Inflammatory macrophage treated with lipopolysaccharide for 4 hours (primary cell): ENCODE measurements at regions not wholly inside any gene's neighbourhood (a gene's known extent, or its start where the extent isn't known, plus 50 kb on each side); places are given as distances from the start of the nearest gene placed in this dataset.
"Not testable (repeated sequence)": the region's sequence is repeated elsewhere in the genome, so short reads cannot be mapped to it uniquely, and the experiment has no call there.

Experiments
- DNase-seq: peaks from one replicate; pipeline ENCODE4 v3.0.0-alpha.2; 2020

GRCh38 chr18:28729321-28729720, 552.4 kb upstream of the CDH2 start:
- no peak for DNase-seq

GRCh38 chr18:28728891-28729290, 552.0 kb upstream of the CDH2 start:
- no peak for DNase-seq

GRCh38 chr18:28727189-28727588, 550.3 kb upstream of the CDH2 start:
- DNase-seq, result not testable (repeated sequence)

- no peak for DNase-seq
Observed at GRCh38 chr18:28725876-28726275, 548.9 kb upstream of the CDH2 start.

- no peak for DNase-seq
Observed at GRCh38 chr18:28723506-28723905, 546.6 kb upstream of the CDH2 start.

- no peak for DNase-seq
Observed at GRCh38 chr18:28718696-28719095, 541.8 kb upstream of the CDH2 start.

GRCh38 chr18:28716338-28716737, 539.4 kb upstream of the CDH2 start:
- no peak for DNase-seq

- DNase-seq, result no peak
Observed at GRCh38 chr18:28715206-28715605, 538.3 kb upstream of the CDH2 start.

- DNase-seq, result no peak
Observed at GRCh38 chr18:28714498-28714897, 537.6 kb upstream of the CDH2 start.

- no peak for DNase-seq
Observed at GRCh38 chr18:28712796-28713425, 536.0 kb upstream of the CDH2 start.

GRCh38 chr18:28712172-28712571, 535.2 kb upstream of the CDH2 start:
- DNase-seq, result no peak

GRCh38 chr18:28711096-28711495, 534.2 kb upstream of the CDH2 start:
- no peak for DNase-seq

GRCh38 chr18:28707006-28707405, 530.1 kb upstream of the CDH2 start:
- no peak for DNase-seq

GRCh38 chr18:28706397-28706796, 529.5 kb upstream of the CDH2 start:
- DNase-seq, result no peak

GRCh38 chr18:28705482-28705881, 528.6 kb upstream of the CDH2 start:
- no peak for DNase-seq

- DNase-seq, result no peak
Observed at GRCh38 chr18:28692337-28692736, 515.4 kb upstream of the CDH2 start.

GRCh38 chr18:28691496-28691840, 514.5 kb upstream of the CDH2 start:
- no peak for DNase-seq

- no peak for DNase-seq
Observed at GRCh38 chr18:28690836-28691495, 514.0 kb upstream of the CDH2 start.

GRCh38 chr18:28690100-28690499, 513.2 kb upstream of the CDH2 start:
- no peak for DNase-seq

GRCh38 chr18:28689588-28689987, 512.7 kb upstream of the CDH2 start:
- no peak for DNase-seq

GRCh38 chr18:28684746-28685355, 507.9 kb upstream of the CDH2 start:
- DNase-seq, result no peak

GRCh38 chr18:28682912-28683311, 506.0 kb upstream of the CDH2 start:
- DNase-seq, result no peak

- DNase-seq, result no peak
Observed at GRCh38 chr18:28669165-28669564, 492.2 kb upstream of the CDH2 start.

- no peak for DNase-seq
Observed at GRCh38 chr18:28666216-28666615, 489.3 kb upstream of the CDH2 start.

- no peak for DNase-seq
Observed at GRCh38 chr18:28657961-28658360, 481.0 kb upstream of the CDH2 start.
